Mesothelial cell of epicardium (in vitro differentiated cells): ENCODE measurements at regions not wholly inside any gene's neighbourhood (a gene's known extent, or its start where the extent isn't known, plus 50 kb on each side); places are given as distances from the start of the nearest gene placed in this dataset.
"Not testable (repeated sequence)": the region's sequence is repeated elsewhere in the genome, so short reads cannot be mapped to it uniquely, and the experiment has no call there.

ENCODE experiments used
- DNase-seq, 2 experiments: peaks; one replicate each; pipeline ENCODE4 v3.0.0; 2021; ENCODE audit warnings: low spot score in 2 of 2; ENCODE audit not compliant: unreplicated experiment in 2 of 2
- H3K27ac Mint-ChIP-seq: 2 replicates; pipeline ENCODE4 v1.8.0; 2021; ENCODE audit warnings: mixed read lengths
- H3K27me3 Mint-ChIP-seq: 2 replicates; pipeline ENCODE4 v1.8.0; 2021; ENCODE audit warnings: low read depth, mixed read lengths
- H3K36me3 Mint-ChIP-seq: 2 replicates; pipeline ENCODE4 v1.8.0; 2021; ENCODE audit warnings: mixed read lengths
- H3K4me1 Mint-ChIP-seq: 2 replicates; pipeline ENCODE4 v1.8.0; 2021; ENCODE audit warnings: mixed read lengths
- H3K4me3 Mint-ChIP-seq: 2 replicates; pipeline ENCODE4 v1.8.0; 2021; ENCODE audit warnings: mild to moderate bottlenecking, moderate library complexity, mixed read lengths
- H3K9me3 Mint-ChIP-seq: 2 replicates; pipeline ENCODE4 v1.8.0; 2021; ENCODE audit warnings: mixed read lengths
- CTCF ChIP-seq: fragments of 200-600 bp; sonication (generic); IDR thresholded peaks from one replicate; pipeline ENCODE4 v1.5.0; 2021; ENCODE audit warnings: antibody characterized with exemption; ENCODE audit not compliant: unreplicated experiment

GRCh38 chr3:150237490-150237889 lies 170.6 kb upstream of the TSC22D2 start:
- Mint-ChIP-seq H3K36me3 (no peaks in the 10 kb centered on the region), H3K27me3 (no peaks in the 10 kb centered on the region), H3K4me1 (peaks cover 56% of the 10 kb centered on the region), H3K9me3 (no peaks in the 10 kb centered on the region), H3K27ac (peak overlapping the region; percentile 83), H3K4me3 (no peak overlapping the region)
- no peak for TF ChIP-seq CTCF
- DNase-seq: no peak

- no peak for TF ChIP-seq CTCF
- DNase-seq: no peak
- Mint-ChIP-seq H3K27ac (peak overlapping the region; percentile 80), H3K27me3 (no peaks in the 10 kb centered on the region), H3K36me3 (no peaks in the 10 kb centered on the region), H3K9me3 (no peaks in the 10 kb centered on the region), H3K4me1 (peaks cover 49% of the 10 kb centered on the region), H3K4me3 (no peak overlapping the region)
Observed at GRCh38 chr3:150236316-150237082, 171.6 kb upstream of the TSC22D2 start.

- peak overlapping the region; percentile 80 for H3K27ac Mint-ChIP-seq
- TF ChIP-seq CTCF: no peak
Observed at GRCh38 chr3:150235799-150236198, 172.3 kb upstream of the TSC22D2 start.

GRCh38 chr3:150232992-150233451 lies 175.1 kb upstream of the TSC22D2 start:
- no peak for TF ChIP-seq CTCF
- no peak overlapping the region for H3K4me3 Mint-ChIP-seq
- H3K27me3 Mint-ChIP-seq: no peaks in the 10 kb centered on the region
- H3K9me3 Mint-ChIP-seq: peaks cover 8% of the 10 kb centered on the region
- DNase-seq: no peak
- no peak overlapping the region for H3K27ac Mint-ChIP-seq
- no peaks in the 10 kb centered on the region for H3K36me3 Mint-ChIP-seq
- peaks cover 49% of the 10 kb centered on the region for H3K4me1 Mint-ChIP-seq

More at GRCh38 chr3:150235799-150236198, 172.3 kb upstream of the TSC22D2 start:
- no peak for DNase-seq
- peaks cover 53% of the 10 kb centered on the region for H3K4me1 Mint-ChIP-seq
- H3K9me3 Mint-ChIP-seq: no peaks in the 10 kb centered on the region
- no peaks in the 10 kb centered on the region for H3K36me3 Mint-ChIP-seq
- no peak overlapping the region for H3K4me3 Mint-ChIP-seq
- no peaks in the 10 kb centered on the region for H3K27me3 Mint-ChIP-seq

- DNase-seq: no peak
- Mint-ChIP-seq H3K9me3 (peaks cover 8% of the 10 kb centered on the region), H3K36me3 (no peaks in the 10 kb centered on the region), H3K27me3 (no peaks in the 10 kb centered on the region), H3K4me1 (peaks cover 27% of the 10 kb centered on the region), H3K27ac (no peak overlapping the region), H3K4me3 (no peak overlapping the region)
- no peak for TF ChIP-seq CTCF
Observed at GRCh38 chr3:150230037-150230436, 178.1 kb upstream of the TSC22D2 start.

- not testable (repeated sequence) for H3K27me3 Mint-ChIP-seq, H3K27ac Mint-ChIP-seq
Observed at GRCh38 chr3:150228626-150229025, 179.5 kb upstream of the TSC22D2 start.

More at GRCh38 chr3:150228626-150229025, 179.5 kb upstream of the TSC22D2 start:
- H3K36me3 Mint-ChIP-seq, DNase-seq, H3K9me3 Mint-ChIP-seq, H3K4me3 Mint-ChIP-seq: not testable (repeated sequence)
- peaks cover 27% of the 10 kb centered on the region for H3K4me1 Mint-ChIP-seq
